ENCODE measurements at regions not wholly inside any gene's neighbourhood (a gene's known extent, or its start where the extent isn't known, plus 50 kb on each side); places are given as distances from the start of the nearest gene placed in this dataset.

GRCh38 chr11:128148208-128148607 is 439.1 kb downstream of the ETS1 start:
- TF ChIP-seq CTCF (IDR thresholded peaks at IDR 0.05) (no peak), POLR2A (IDR thresholded peaks at IDR 0.05) (no peak)
